HG02610 (cell line): ENCODE measurements at regions not wholly inside any gene's neighbourhood (a gene's known extent, or its start where the extent isn't known, plus 50 kb on each side); places are given as distances from the start of the nearest gene placed in this dataset.
"Not testable (repeated sequence)": the region's sequence is repeated elsewhere in the genome, so short reads cannot be mapped to it uniquely, and the experiment has no call there.

Source experiments
- ATAC-seq: cut with Tn5 transposase; IDR thresholded peaks from one replicate; pipeline ENCODE4 v1.9.1; 2021; ENCODE audit warnings: mild to moderate bottlenecking, moderate library complexity; ENCODE audit not compliant: unreplicated experiment

GRCh38 chr6:3900744-3901336 is 51.7 kb downstream of the FAM50B start:
- no peak for ATAC-seq

GRCh38 chr6:3902871-3903648 is 53.9 kb downstream of the FAM50B start:
- no peak for ATAC-seq

- no peak for ATAC-seq
These were observed 55.3 kb downstream of the FAM50B start for GRCh38 chr6:3904518-3904917.

GRCh38 chr6:3905945-3906845 is 57.0 kb downstream of the FAM50B start:
- no peak for ATAC-seq

GRCh38 chr6:3906846-3907151 is 57.6 kb downstream of the FAM50B start:
- no peak for ATAC-seq

- no peak for ATAC-seq
These were observed 59.0 kb downstream of the FAM50B start for GRCh38 chr6:3908223-3908622.

GRCh38 chr6:3908961-3909360 is 59.8 kb downstream of the FAM50B start:
- ATAC-seq: no peak

GRCh38 chr6:3910106-3910663 is 61.0 kb downstream of the FAM50B start:
- ATAC-seq: no peak

- ATAC-seq: no peak
These were observed 62.0 kb downstream of the FAM50B start for GRCh38 chr6:3911130-3911529.

- ATAC-seq: no peak
These were observed 62.6 kb downstream of the FAM50B start for GRCh38 chr6:3911614-3912336.

- ATAC-seq: no peak
These were observed 63.3 kb downstream of the FAM50B start for GRCh38 chr6:3912361-3913076.

GRCh38 chr6:3913077-3913957 is 64.1 kb downstream of the FAM50B start:
- no peak for ATAC-seq

- ATAC-seq: no peak
These were observed 64.8 kb downstream of the FAM50B start for GRCh38 chr6:3913958-3914337.

GRCh38 chr6:3915076-3915791 is 66.1 kb downstream of the FAM50B start:
- ATAC-seq: no peak

- ATAC-seq: no peak
These were observed 67.0 kb downstream of the FAM50B start for GRCh38 chr6:3916211-3916610.

GRCh38 chr6:3916749-3917148 is 67.6 kb downstream of the FAM50B start:
- not testable (repeated sequence) for ATAC-seq

- no peak for ATAC-seq
These were observed 69.3 kb downstream of the FAM50B start for GRCh38 chr6:3918469-3918868.

GRCh38 chr6:3919130-3919628 is 70.0 kb downstream of the FAM50B start:
- ATAC-seq: no peak
